HepG2 (cell line): ENCODE measurements at regions not wholly inside any gene's neighbourhood (a gene's known extent, or its start where the extent isn't known, plus 50 kb on each side); places are given as distances from the start of the nearest gene placed in this dataset.

Experiments used
- AKNA ChIP-seq: sonication (generic); formaldehyde crosslinking; IDR thresholded peaks from 2 replicates; pipeline ENCODE4 v1.4.0; 2020; ENCODE audit warnings: missing genetic modification reagents, borderline replicate concordance
- BRD4 ChIP-seq: sonication (generic); formaldehyde crosslinking; IDR thresholded peaks from 2 replicates; pipeline ENCODE4 v1.4.0; 2020; ENCODE audit warnings: missing genetic modification reagents
- FLYWCH1 ChIP-seq: sonication (generic); formaldehyde crosslinking; IDR thresholded peaks from 2 replicates; pipeline ENCODE4 v1.8.1; 2023; ENCODE audit warnings: mild to moderate bottlenecking, missing genetic modification reagents
- HOXA9 ChIP-seq: sonication (generic); formaldehyde crosslinking; IDR thresholded peaks from 2 replicates; pipeline ENCODE4 v1.8.1; 2022; ENCODE audit warnings: missing genetic modification reagents, mild to moderate bottlenecking, moderate library complexity, borderline replicate concordance
- IKZF5 ChIP-seq: IDR thresholded peaks from 2 replicates; pipeline ENCODE4 v1.6.1; 2018; ENCODE audit warnings: missing genetic modification reagents, mild to moderate bottlenecking, missing compliant biosample characterization
- MAX ChIP-seq: IDR thresholded peaks from 2 replicates; pipeline ENCODE4 v1.6.1; 2012; ENCODE audit warnings: inconsistent platforms
- MAZ ChIP-seq, 2 experiments: sonication (generic) in 1 of 2; formaldehyde crosslinking in 1 of 2; IDR thresholded peaks; 2 replicates each; pipeline versions ENCODE4 v1.5.0 to v1.6.1; 2012 to 2020; ENCODE audit warnings: low read depth in 2 of 2, mild to moderate bottlenecking in 2 of 2, borderline replicate concordance in 1 of 2, improper control_type of control experiment in 1 of 2, low read length in 1 of 2, missing genetic modification reagents in 1 of 2, moderate library complexity in 1 of 2
- RBFOX2 ChIP-seq: fragments of 200-400 bp; formaldehyde crosslinking; IDR thresholded peaks from 2 replicates; pipeline ENCODE4 v1.6.1; 2017; ENCODE audit warnings: low read depth, mild to moderate bottlenecking, low read length
- SIX4 ChIP-seq: sonication (generic); formaldehyde crosslinking; IDR thresholded peaks from 2 replicates; pipeline ENCODE4 v1.4.0; 2020; ENCODE audit warnings: missing genetic modification reagents
- ZNF263 ChIP-seq: sonication (generic); formaldehyde crosslinking; IDR thresholded peaks from 2 replicates; pipeline ENCODE4 v1.4.0; 2020; ENCODE audit warnings: missing genetic modification reagents
- ZNF34 ChIP-seq: sonication (generic); formaldehyde crosslinking; IDR thresholded peaks from 2 replicates; pipeline ENCODE4 v1.4.0; 2020; ENCODE audit warnings: mild to moderate bottlenecking, missing genetic modification reagents, borderline replicate concordance
- ZNF432 ChIP-seq: sonication (generic); formaldehyde crosslinking; IDR thresholded peaks from 2 replicates; pipeline ENCODE4 v1.5.0; 2020; ENCODE audit warnings: missing genetic modification reagents, mild to moderate bottlenecking, borderline replicate concordance
- ZNF589 ChIP-seq: sonication (generic); formaldehyde crosslinking; conservative IDR thresholded peaks from 2 replicates; pipeline ENCODE4 v1.8.0; 2022; ENCODE audit warnings: mild to moderate bottlenecking, moderate library complexity, missing genetic modification reagents
- ZNF768 ChIP-seq: sonication (generic); formaldehyde crosslinking; IDR thresholded peaks from 2 replicates; pipeline ENCODE4 v1.4.0; 2020; ENCODE audit warnings: missing genetic modification reagents
- TF ChIP-seq, protein P1 (sequence below): sonication (generic); formaldehyde crosslinking; IDR thresholded peaks from 2 replicates; pipeline ENCODE4 v1.4.0; 2020; ENCODE audit warnings: missing genetic modification reagents, borderline replicate concordance
- TF ChIP-seq, protein P2 (sequence below): sonication (generic); formaldehyde crosslinking; IDR thresholded peaks from 2 replicates; pipeline ENCODE4 v1.9.0; 2021; ENCODE audit warnings: missing genetic modification reagents, borderline replicate concordance

- TF ChIP-seq HOXA9 (CRISPR knock-in tag) (no peak), ZNF34 (peak; percentile 41; the same call in 1 of the 2 replicates), IKZF5 (CRISPR knock-in tag) (peak; percentile 54), ZNF589 (CRISPR knock-in tag) (no peak), ZNF263 (no peak; the same call in 1 of the 2 replicates), ZNF768 (CRISPR knock-in tag) (0 out of 2 replicates have a peak, but pooled peaks have one; percentile 24), MAZ (IDR thresholded peaks at IDR 0.05; ENCODE audit: borderline replicate concordance, low read depth, low read length) (no peak), MAZ (CRISPR knock-in tag; IDR thresholded peaks at IDR 0.05; ENCODE audit: low read depth) (no peak), MAX (peak; percentile 53; the same call in 1 of the 2 replicates), AKNA (no peak), BRD4 (CRISPR knock-in tag) (no peak), RBFOX2 (0 out of 2 replicates have a peak, but pooled peaks have one; percentile 36), FLYWCH1 (CRISPR knock-in tag) (no peak), ZNF432 (no peak), SIX4 (CRISPR knock-in tag) (no peak)
- TF ChIP-seq, protein P1, sequence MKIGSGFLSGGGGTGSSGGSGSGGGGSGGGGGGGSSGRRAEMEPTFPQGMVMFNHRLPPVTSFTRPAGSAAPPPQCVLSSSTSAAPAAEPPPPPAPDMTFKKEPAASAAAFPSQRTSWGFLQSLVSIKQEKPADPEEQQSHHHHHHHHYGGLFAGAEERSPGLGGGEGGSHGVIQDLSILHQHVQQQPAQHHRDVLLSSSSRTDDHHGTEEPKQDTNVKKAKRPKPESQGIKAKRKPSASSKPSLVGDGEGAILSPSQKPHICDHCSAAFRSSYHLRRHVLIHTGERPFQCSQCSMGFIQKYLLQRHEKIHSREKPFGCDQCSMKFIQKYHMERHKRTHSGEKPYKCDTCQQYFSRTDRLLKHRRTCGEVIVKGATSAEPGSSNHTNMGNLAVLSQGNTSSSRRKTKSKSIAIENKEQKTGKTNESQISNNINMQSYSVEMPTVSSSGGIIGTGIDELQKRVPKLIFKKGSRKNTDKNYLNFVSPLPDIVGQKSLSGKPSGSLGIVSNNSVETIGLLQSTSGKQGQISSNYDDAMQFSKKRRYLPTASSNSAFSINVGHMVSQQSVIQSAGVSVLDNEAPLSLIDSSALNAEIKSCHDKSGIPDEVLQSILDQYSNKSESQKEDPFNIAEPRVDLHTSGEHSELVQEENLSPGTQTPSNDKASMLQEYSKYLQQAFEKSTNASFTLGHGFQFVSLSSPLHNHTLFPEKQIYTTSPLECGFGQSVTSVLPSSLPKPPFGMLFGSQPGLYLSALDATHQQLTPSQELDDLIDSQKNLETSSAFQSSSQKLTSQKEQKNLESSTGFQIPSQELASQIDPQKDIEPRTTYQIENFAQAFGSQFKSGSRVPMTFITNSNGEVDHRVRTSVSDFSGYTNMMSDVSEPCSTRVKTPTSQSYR (CRISPR knock-in tag), result no peak; the same call in 1 of the 2 replicates
- TF ChIP-seq, protein P2, sequence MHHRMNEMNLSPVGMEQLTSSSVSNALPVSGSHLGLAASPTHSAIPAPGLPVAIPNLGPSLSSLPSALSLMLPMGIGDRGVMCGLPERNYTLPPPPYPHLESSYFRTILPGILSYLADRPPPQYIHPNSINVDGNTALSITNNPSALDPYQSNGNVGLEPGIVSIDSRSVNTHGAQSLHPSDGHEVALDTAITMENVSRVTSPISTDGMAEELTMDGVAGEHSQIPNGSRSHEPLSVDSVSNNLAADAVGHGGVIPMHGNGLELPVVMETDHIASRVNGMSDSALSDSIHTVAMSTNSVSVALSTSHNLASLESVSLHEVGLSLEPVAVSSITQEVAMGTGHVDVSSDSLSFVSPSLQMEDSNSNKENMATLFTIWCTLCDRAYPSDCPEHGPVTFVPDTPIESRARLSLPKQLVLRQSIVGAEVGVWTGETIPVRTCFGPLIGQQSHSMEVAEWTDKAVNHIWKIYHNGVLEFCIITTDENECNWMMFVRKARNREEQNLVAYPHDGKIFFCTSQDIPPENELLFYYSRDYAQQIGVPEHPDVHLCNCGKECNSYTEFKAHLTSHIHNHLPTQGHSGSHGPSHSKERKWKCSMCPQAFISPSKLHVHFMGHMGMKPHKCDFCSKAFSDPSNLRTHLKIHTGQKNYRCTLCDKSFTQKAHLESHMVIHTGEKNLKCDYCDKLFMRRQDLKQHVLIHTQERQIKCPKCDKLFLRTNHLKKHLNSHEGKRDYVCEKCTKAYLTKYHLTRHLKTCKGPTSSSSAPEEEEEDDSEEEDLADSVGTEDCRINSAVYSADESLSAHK (CRISPR knock-in tag), result no peak
Measured at GRCh38 chr3:126267169-126267975, 87.0 kb upstream of the ALDH1L1 start (continued).
